Body of pancreas (tissue), 4 donors: ENCODE measurements at regions not wholly inside any gene's neighbourhood (a gene's known extent, or its start where the extent isn't known, plus 50 kb on each side); places are given as distances from the start of the nearest gene placed in this dataset.

Experiments
- ATAC-seq: fragments of 150-250 bp; one replicate; pipeline ENCODE4 v1.9.1; 2016
- DNase-seq, 4 donors: peaks; one replicate each; pipeline ENCODE4 v3.0.0-alpha.2; 2019
- H3K27ac ChIP-seq, 4 donors: fragments of 200-600 bp; sonication (generic); 1 replicate in 3 of 4; 2 replicates in 1 of 4; pipeline versions ENCODE4 v1.5.1 to v1.6.1; 2016 to 2019; ENCODE audit warnings: mild to moderate bottlenecking in 1 of 4, mixed read lengths in 1 of 4, moderate library complexity in 1 of 4
- H3K27me3 ChIP-seq, 2 donors: fragments of 200-600 bp; sonication (generic); one replicate each; pipeline ENCODE4 v1.6.0; 2016; ENCODE audit warnings: mild to moderate bottlenecking in 1 of 2
- H3K36me3 ChIP-seq, 2 donors: fragments of 200-600 bp; sonication (generic); replicated peaks in 1 of 2; 2 replicates each; pipeline ENCODE4 v1.5.1; 2016; ENCODE audit warnings: low read depth in 2 of 2; ENCODE audit not compliant: insufficient read depth in 1 of 2
- H3K4me1 ChIP-seq: fragments of 200-600 bp; sonication (generic); one replicate; pipeline ENCODE4 v1.6.0; 2016
- H3K4me3 ChIP-seq, 2 donors: fragments of 200-600 bp; sonication (generic); 1 replicate in 1 of 2; 2 replicates in 1 of 2; pipeline ENCODE4 v1.5.1; 2016 to 2019
- H3K9me3 ChIP-seq, 3 donors: fragments of 200-600 bp; sonication (generic); 1 replicate in 2 of 3; 2 replicates in 1 of 3; pipeline ENCODE4 v1.5.1; 2016
- CTCF ChIP-seq, 7 experiments: fragments of 450-650 bp in 4 of 7; fragments of 200-600 bp in 3 of 7; sonication (generic) in 3 of 7; IDR thresholded peaks; one replicate each; pipeline ENCODE4 v1.5.1; 2016 to 2019; ENCODE audit warnings: antibody characterized with exemption in 7 of 7
- POLR2A ChIP-seq, 3 donors: fragments of 450-650 bp; IDR thresholded peaks; one replicate each; pipeline ENCODE4 v1.6.1; 2016; ENCODE audit warnings: antibody characterized with exemption in 3 of 3, mild to moderate bottlenecking in 2 of 3
- WGBS, 2 donors: methylation state at CpG; one replicate each; pipeline ENCODE4 v1.1.5; 2017; 5-methylcytosine and 5-hydroxymethylcytosine counted together
- intact Hi-C: fragments of 100-400 bp; cut with DNase I; formaldehyde crosslinking; loops from one replicate; pipeline ENCODE4 v1.15.1; 2023

GRCh38 chr17:34067011-34067410 is 188.1 kb upstream of the CCL2 start:
- no peaks in the 10 kb centered on the region for H3K36me3 ChIP-seq
- H3K4me1 ChIP-seq, result no peaks in the 10 kb centered on the region
- H3K4me3 ChIP-seq, result no peak overlapping the region
- 71 to 82% methylated on average over 2 of the region's 2 CpGs for WGBS, 2 donors
- no peak for DNase-seq
- ATAC-seq, result no peak
- no peaks in the 10 kb centered on the region for H3K27me3 ChIP-seq
- H3K9me3 ChIP-seq, result no peaks in the 10 kb centered on the region
- intact Hi-C loops, result no loop called here
- TF ChIP-seq POLR2A (IDR thresholded peaks at IDR 0.05) (no peak), CTCF (IDR thresholded peaks at IDR 0.05) (no peak)
- H3K27ac ChIP-seq, result no peak overlapping the region

- TF ChIP-seq CTCF (IDR thresholded peaks at IDR 0.05), result no peak
- no peak for TF ChIP-seq POLR2A (IDR thresholded peaks at IDR 0.05)
- H3K36me3 ChIP-seq, result no peaks in the 10 kb centered on the region
- no peaks in the 10 kb centered on the region for H3K4me1 ChIP-seq
- no peak for ATAC-seq
- no peak overlapping the region for H3K27ac ChIP-seq
- 38 to 50% methylated on average over 1 of the region's 1 CpG for WGBS, 2 donors
- no peaks in the 10 kb centered on the region for H3K27me3 ChIP-seq
- intact Hi-C loops, result no loop called here
- H3K4me3 ChIP-seq, result no peak overlapping the region
- H3K9me3 ChIP-seq, result no peaks in the 10 kb centered on the region
- DNase-seq, result no peak
These were observed 186.5 kb upstream of the CCL2 start for GRCh38 chr17:34068571-34068970.

- Histone ChIP-seq H3K4me1 (no peaks in the 10 kb centered on the region), H3K27me3 (no peaks in the 10 kb centered on the region), H3K27ac (no peak overlapping the region), H3K9me3 (no peaks in the 10 kb centered on the region), H3K4me3 (no peak overlapping the region), H3K36me3 (no peaks in the 10 kb centered on the region)
- intact Hi-C loops, result no loop called here
- TF ChIP-seq POLR2A (IDR thresholded peaks at IDR 0.05), result no peak
- 70 to 73% methylated on average over 3 to 4 of the region's 4 CpGs for WGBS, 2 donors
- DNase-seq, result no peak
- no peak for ATAC-seq
These were observed 184.4 kb upstream of the CCL2 start for GRCh38 chr17:34070712-34071111.

GRCh38 chr17:34071886-34072420 is 183.1 kb upstream of the CCL2 start:
- H3K4me1 ChIP-seq, result peaks cover 7% of the 10 kb centered on the region
- ATAC-seq (no peak), DNase-seq (no peak)
- H3K27me3 ChIP-seq, result no peaks in the 10 kb centered on the region
- H3K4me3 ChIP-seq, result no peak overlapping the region
- no peaks in the 10 kb centered on the region for H3K36me3 ChIP-seq
- no peak overlapping the region for H3K27ac ChIP-seq
- no peak for TF ChIP-seq POLR2A (IDR thresholded peaks at IDR 0.05)
- no peak for TF ChIP-seq CTCF (IDR thresholded peaks at IDR 0.05)
- H3K9me3 ChIP-seq, result no peaks in the 10 kb centered on the region
- intact Hi-C loops, result no loop called here
- WGBS, 2 donors, result 76 to 79% methylated on average over 10 to 11 of the region's 11 CpGs

- H3K9me3 ChIP-seq, result no peaks in the 10 kb centered on the region
- H3K27ac ChIP-seq, result no peak overlapping the region
- ATAC-seq (no peak), DNase-seq (no peak)
- intact Hi-C loops, result no loop called here
- no peak for TF ChIP-seq CTCF (IDR thresholded peaks at IDR 0.05)
- TF ChIP-seq POLR2A (IDR thresholded peaks at IDR 0.05), result no peak
- peaks cover 11% of the 10 kb centered on the region for H3K4me1 ChIP-seq
- no peaks in the 10 kb centered on the region for H3K36me3 ChIP-seq
- H3K27me3 ChIP-seq, result no peaks in the 10 kb centered on the region
- WGBS, 2 donors, result 91 to 95% methylated on average over 2 to 5 of the region's 5 CpGs
- no peak overlapping the region for H3K4me3 ChIP-seq
These were observed 180.0 kb upstream of the CCL2 start for GRCh38 chr17:34075076-34075475.
